PC-3 (cell line): ENCODE measurements at regions not wholly inside any gene's neighbourhood (a gene's known extent, or its start where the extent isn't known, plus 50 kb on each side); places are given as distances from the start of the nearest gene placed in this dataset.

Source experiments
- EZH2 ChIP-seq: fragments of 300-600 bp; sonication (generic); IDR thresholded peaks from one replicate; pipeline ENCODE4 v1.6.1; 2017; ENCODE audit warnings: antibody characterized with exemption, mild to moderate bottlenecking, low read length; ENCODE audit not compliant: unreplicated experiment
- EZH2phosphoT487 ChIP-seq: fragments of 300-600 bp; sonication (generic); IDR thresholded peaks from 2 replicates; pipeline ENCODE4 v1.6.1; 2018; ENCODE audit warnings: mild to moderate bottlenecking, antibody characterized with exemption, low read length, borderline replicate concordance
- TF ChIP-seq, protein P1 (sequence below): fragments of 300-600 bp; sonication (generic); conservative IDR thresholded peaks from 2 replicates; pipeline ENCODE4 v1.5.1; 2017; ENCODE audit warnings: antibody characterized with exemption, low read depth, mild to moderate bottlenecking, low read length

DNA sequence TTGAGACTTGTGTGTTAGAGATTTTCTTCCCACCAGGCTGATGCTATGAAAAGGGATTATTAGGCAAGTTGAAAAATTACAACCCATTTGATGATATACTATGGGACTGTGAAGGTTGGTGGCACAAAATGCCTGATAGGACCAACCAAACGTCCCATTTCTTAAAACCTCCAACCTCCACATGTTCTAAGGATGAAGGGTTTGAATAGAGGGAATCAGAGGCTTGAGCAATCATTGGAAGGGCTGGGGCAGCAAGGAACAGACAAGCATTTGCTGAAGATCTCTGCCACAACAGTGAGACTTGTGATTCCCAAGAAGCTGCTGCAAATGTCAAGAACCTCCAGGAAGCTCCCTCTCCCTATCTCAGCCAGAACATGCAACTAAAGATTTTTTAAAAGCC, 283.1 kb downstream of the ELAVL2 start:
- TF ChIP-seq, protein P1, sequence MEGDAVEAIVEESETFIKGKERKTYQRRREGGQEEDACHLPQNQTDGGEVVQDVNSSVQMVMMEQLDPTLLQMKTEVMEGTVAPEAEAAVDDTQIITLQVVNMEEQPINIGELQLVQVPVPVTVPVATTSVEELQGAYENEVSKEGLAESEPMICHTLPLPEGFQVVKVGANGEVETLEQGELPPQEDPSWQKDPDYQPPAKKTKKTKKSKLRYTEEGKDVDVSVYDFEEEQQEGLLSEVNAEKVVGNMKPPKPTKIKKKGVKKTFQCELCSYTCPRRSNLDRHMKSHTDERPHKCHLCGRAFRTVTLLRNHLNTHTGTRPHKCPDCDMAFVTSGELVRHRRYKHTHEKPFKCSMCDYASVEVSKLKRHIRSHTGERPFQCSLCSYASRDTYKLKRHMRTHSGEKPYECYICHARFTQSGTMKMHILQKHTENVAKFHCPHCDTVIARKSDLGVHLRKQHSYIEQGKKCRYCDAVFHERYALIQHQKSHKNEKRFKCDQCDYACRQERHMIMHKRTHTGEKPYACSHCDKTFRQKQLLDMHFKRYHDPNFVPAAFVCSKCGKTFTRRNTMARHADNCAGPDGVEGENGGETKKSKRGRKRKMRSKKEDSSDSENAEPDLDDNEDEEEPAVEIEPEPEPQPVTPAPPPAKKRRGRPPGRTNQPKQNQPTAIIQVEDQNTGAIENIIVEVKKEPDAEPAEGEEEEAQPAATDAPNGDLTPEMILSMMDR, result no peak
- TF ChIP-seq EZH2phosphoT487 (no peak), EZH2 (no peak)
